PC-9 (cell line): ENCODE measurements at regions not wholly inside any gene's neighbourhood (a gene's known extent, or its start where the extent isn't known, plus 50 kb on each side); places are given as distances from the start of the nearest gene placed in this dataset.

ENCODE experiments used
- EZH2 ChIP-seq: fragments of 200-600 bp; sonication (generic); IDR thresholded peaks from 2 replicates; pipeline ENCODE4 v1.8.0; 2017; ENCODE audit warnings: antibody characterized with exemption, low read depth
- TF ChIP-seq, protein P1 (sequence below): fragments of 200-600 bp; sonication (generic); conservative IDR thresholded peaks from 2 replicates; pipeline ENCODE4 v1.6.1; 2017; ENCODE audit warnings: mixed run types, antibody characterized with exemption, mild to moderate bottlenecking, moderate library complexity

DNA sequence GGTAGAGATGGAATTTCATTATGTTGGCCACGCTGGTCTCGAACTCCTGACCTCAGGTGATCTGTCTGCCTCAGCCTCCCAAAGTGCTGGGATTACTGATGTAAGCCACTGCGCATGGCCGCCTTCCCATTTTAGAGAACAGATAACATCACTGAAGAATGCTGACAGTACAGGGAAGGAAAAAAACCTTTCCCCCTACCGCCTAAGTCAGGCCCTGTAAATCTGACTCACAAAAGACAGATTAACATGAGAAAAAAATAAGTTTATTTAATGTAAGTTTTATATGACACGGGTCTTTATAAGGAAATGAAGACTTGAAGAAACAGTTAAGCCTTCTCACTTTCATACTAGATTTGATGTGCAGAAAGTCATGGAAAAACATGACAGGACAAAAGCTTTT, 227.2 kb upstream of the ZNF608 start:
- TF ChIP-seq, protein P1, sequence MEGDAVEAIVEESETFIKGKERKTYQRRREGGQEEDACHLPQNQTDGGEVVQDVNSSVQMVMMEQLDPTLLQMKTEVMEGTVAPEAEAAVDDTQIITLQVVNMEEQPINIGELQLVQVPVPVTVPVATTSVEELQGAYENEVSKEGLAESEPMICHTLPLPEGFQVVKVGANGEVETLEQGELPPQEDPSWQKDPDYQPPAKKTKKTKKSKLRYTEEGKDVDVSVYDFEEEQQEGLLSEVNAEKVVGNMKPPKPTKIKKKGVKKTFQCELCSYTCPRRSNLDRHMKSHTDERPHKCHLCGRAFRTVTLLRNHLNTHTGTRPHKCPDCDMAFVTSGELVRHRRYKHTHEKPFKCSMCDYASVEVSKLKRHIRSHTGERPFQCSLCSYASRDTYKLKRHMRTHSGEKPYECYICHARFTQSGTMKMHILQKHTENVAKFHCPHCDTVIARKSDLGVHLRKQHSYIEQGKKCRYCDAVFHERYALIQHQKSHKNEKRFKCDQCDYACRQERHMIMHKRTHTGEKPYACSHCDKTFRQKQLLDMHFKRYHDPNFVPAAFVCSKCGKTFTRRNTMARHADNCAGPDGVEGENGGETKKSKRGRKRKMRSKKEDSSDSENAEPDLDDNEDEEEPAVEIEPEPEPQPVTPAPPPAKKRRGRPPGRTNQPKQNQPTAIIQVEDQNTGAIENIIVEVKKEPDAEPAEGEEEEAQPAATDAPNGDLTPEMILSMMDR, result no peak
- TF ChIP-seq EZH2, result no peak
